ENCODE measurements at regions not wholly inside any gene's neighbourhood (a gene's known extent, or its start where the extent isn't known, plus 50 kb on each side); places are given as distances from the start of the nearest gene placed in this dataset.

GRCh38 chr5:128021411-128021810 is 62.2 kb upstream of the SLC12A2 start:
- H3K27me3 Mint-ChIP-seq (ENCODE audit: low read depth in 3 of 3): no peaks in the 10 kb centered on the region
- H3K9me3 Mint-ChIP-seq: no peaks in the 10 kb centered on the region
- DNase-seq: no peak
- no peaks in the 10 kb centered on the region for H3K4me1 Mint-ChIP-seq
- no peak overlapping the region for H3K4me3 Mint-ChIP-seq
- H3K27ac Mint-ChIP-seq: no peak overlapping the region
- H3K36me3 Mint-ChIP-seq: peaks cover 11 to 24% (median 14%) of the 10 kb centered on the region in 3 donors

Measured in immature natural killer cell (primary cell).